Endodermal cell (in vitro differentiated cells): ENCODE measurements at regions not wholly inside any gene's neighbourhood (a gene's known extent, or its start where the extent isn't known, plus 50 kb on each side); places are given as distances from the start of the nearest gene placed in this dataset.
A peak's percentile ranks its signal among the peaks of the same experiment; 100 is the strongest.

ENCODE experiments used
- DNase-seq: peaks from one replicate; pipeline ENCODE4 v3.0.0-alpha.2; 2017
- H3K27ac ChIP-seq: 2 replicates; pipeline ENCODE4 v1.5.1; 2013; ENCODE audit warnings: mild to moderate bottlenecking, low read depth, low read length, moderate library complexity
- H3K27me3 ChIP-seq: 2 replicates; pipeline ENCODE4 v1.6.1; 2013; ENCODE audit warnings: mild to moderate bottlenecking, low read length, moderate library complexity; ENCODE audit not compliant: insufficient read depth, control insufficient read depth, poor library complexity, severe bottlenecking
- H3K36me3 ChIP-seq: 2 replicates; pipeline ENCODE4 v1.7.0; 2013; ENCODE audit warnings: mild to moderate bottlenecking, low read length, moderate library complexity; ENCODE audit not compliant: control insufficient read depth, insufficient read depth
- H3K4me1 ChIP-seq: one replicate; pipeline ENCODE4 v1.7.0; 2013; ENCODE audit warnings: low read length; ENCODE audit not compliant: control insufficient read depth, insufficient read depth
- H3K4me3 ChIP-seq: 2 replicates; pipeline ENCODE4 v1.5.1; 2013; ENCODE audit warnings: mild to moderate bottlenecking, low read length, moderate library complexity
- H3K9ac ChIP-seq: 2 replicates; pipeline ENCODE4 v1.6.1; 2013; ENCODE audit warnings: mild to moderate bottlenecking, low read length, moderate library complexity; ENCODE audit not compliant: poor library complexity, severe bottlenecking; ENCODE audit errors: extremely low read depth
- H3K9me3 ChIP-seq: 2 replicates; pipeline ENCODE4 v1.6.1; 2013; ENCODE audit warnings: mild to moderate bottlenecking, low read length, moderate library complexity; ENCODE audit not compliant: control insufficient read depth
- H3K27ac Mint-ChIP-seq: 2 replicates; pipeline ENCODE4 v1.8.0; 2020; ENCODE audit warnings: mixed read lengths
- H3K27me3 Mint-ChIP-seq: 2 replicates; pipeline ENCODE4 v1.8.0; 2021; ENCODE audit warnings: mild to moderate bottlenecking, mixed read lengths; ENCODE audit not compliant: insufficient read depth
- H3K36me3 Mint-ChIP-seq: 2 replicates; pipeline ENCODE4 v1.8.0; 2020; ENCODE audit warnings: low read depth, mixed read lengths
- H3K4me1 Mint-ChIP-seq: 2 replicates; pipeline ENCODE4 v1.8.0; 2020; ENCODE audit warnings: mixed read lengths
- H3K4me3 Mint-ChIP-seq: 2 replicates; pipeline ENCODE4 v1.8.0; 2020; ENCODE audit warnings: mild to moderate bottlenecking, moderate library complexity, mixed read lengths
- H3K9me3 Mint-ChIP-seq: 2 replicates; pipeline ENCODE4 v1.8.0; 2020; ENCODE audit warnings: mild to moderate bottlenecking, mixed read lengths
- CTCF ChIP-seq: fragments of 200-600 bp; sonication (generic); conservative IDR thresholded peaks from 2 replicates; pipeline ENCODE4 v1.5.0; 2021; ENCODE audit warnings: antibody characterized with exemption, mild to moderate bottlenecking
- WGBS, 2 experiments: methylation state at CpG; one replicate each; pipeline versions ENCODE4 v1.1.5 to v1.1.7; 2013; ENCODE audit warnings: missing lambda C conversion rate in 2 of 2, mixed read lengths in 1 of 2; ENCODE audit not compliant: insufficient coverage in 1 of 2, insufficient read length in 1 of 2; 5-methylcytosine and 5-hydroxymethylcytosine counted together

- Mint-ChIP-seq H3K9me3 (peaks cover 9% of the 10 kb centered on the region), H3K4me3 (no peak overlapping the region), H3K4me1 (no peaks in the 10 kb centered on the region), H3K27ac (no peak overlapping the region), H3K36me3 (peaks cover 4% of the 10 kb centered on the region), H3K27me3 (no peaks in the 10 kb centered on the region)
- Histone ChIP-seq H3K27me3 (no peaks in the 10 kb centered on the region), H3K9ac (no peak overlapping the region), H3K4me3 (no peak overlapping the region), H3K4me1 (no peaks in the 10 kb centered on the region), H3K9me3 (no peaks in the 10 kb centered on the region), H3K27ac (no peak overlapping the region), H3K36me3 (no peaks in the 10 kb centered on the region)
- 78 to 100% methylated on average over 1 of the region's 1 CpG for WGBS, 2 experiments
- no peak for TF ChIP-seq CTCF
- DNase-seq: no peak
Observed at GRCh38 chr1:164021813-164022212, 537.2 kb upstream of the PBX1 start.

- no peaks in the 10 kb centered on the region for H3K27me3 ChIP-seq
- peak overlapping the region; percentile 20 for H3K4me3 ChIP-seq
- Mint-ChIP-seq H3K36me3 (peaks cover 6% of the 10 kb centered on the region), H3K9me3 (peaks cover 30% of the 10 kb centered on the region), H3K27ac (no peak overlapping the region), H3K27me3 (no peaks in the 10 kb centered on the region), H3K4me3 (no peak overlapping the region), H3K4me1 (no peaks in the 10 kb centered on the region)
- no peaks in the 10 kb centered on the region for H3K36me3 ChIP-seq
- H3K9ac ChIP-seq: no peak overlapping the region
- TF ChIP-seq CTCF: no peak
- DNase-seq: no peak
- no peaks in the 10 kb centered on the region for H3K4me1 ChIP-seq
- H3K9me3 ChIP-seq: peaks cover 40% of the 10 kb centered on the region
- WGBS, 2 experiments: 91% methylated on average over 1 of the region's 1 CpG; no CpG with 5 or more reads in 1 of the 2 experiments
- H3K27ac ChIP-seq: no peak overlapping the region
Observed at GRCh38 chr1:164033782-164034181, 525.2 kb upstream of the PBX1 start.

GRCh38 chr1:164040754-164041153 lies 518.2 kb upstream of the PBX1 start:
- peaks cover 2% of the 10 kb centered on the region for H3K36me3 Mint-ChIP-seq
- peaks cover 3% of the 10 kb centered on the region for H3K4me1 Mint-ChIP-seq
- peaks cover under 1% of the 10 kb centered on the region for H3K9me3 Mint-ChIP-seq
- Histone ChIP-seq H3K4me3 (no peak overlapping the region), H3K36me3 (no peaks in the 10 kb centered on the region), H3K27ac (no peak overlapping the region), H3K4me1 (no peaks in the 10 kb centered on the region), H3K9ac (no peak overlapping the region), H3K27me3 (no peaks in the 10 kb centered on the region), H3K9me3 (no peaks in the 10 kb centered on the region)
- no peak for TF ChIP-seq CTCF
- DNase-seq: no peak
- no peak overlapping the region for H3K4me3 Mint-ChIP-seq
- no peaks in the 10 kb centered on the region for H3K27me3 Mint-ChIP-seq
- WGBS, 2 experiments: 89% methylated on average over 1 of the region's 1 CpG; no CpG with 5 or more reads in 1 of the 2 experiments
- no peak overlapping the region for H3K27ac Mint-ChIP-seq
